ENCODE measurements at regions not wholly inside any gene's neighbourhood (a gene's known extent, or its start where the extent isn't known, plus 50 kb on each side); places are given as distances from the start of the nearest gene placed in this dataset.
"Not testable (repeated sequence)": the region's sequence is repeated elsewhere in the genome, so short reads cannot be mapped to it uniquely, and the experiment has no call there.

DNA sequence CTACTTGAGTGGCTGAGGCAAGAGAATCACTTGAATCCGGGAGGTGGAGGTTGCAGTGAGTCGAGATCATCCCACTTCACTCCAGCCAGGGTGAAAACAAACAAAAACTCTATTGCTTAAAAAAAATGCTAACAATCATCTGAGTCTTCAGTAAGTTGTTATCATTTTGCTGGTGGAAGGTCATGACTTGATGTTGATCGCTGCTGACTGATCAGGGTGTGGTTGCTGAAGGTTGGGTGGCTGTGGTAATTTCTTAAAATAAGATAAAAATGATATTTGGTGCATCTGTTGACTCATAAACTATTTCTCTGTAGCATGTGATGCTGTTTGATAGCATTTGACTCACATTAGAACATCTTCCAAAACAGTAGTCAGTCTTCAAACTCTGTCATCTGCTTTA is 349.4 kb upstream of the PAPPA start:
- Mint-ChIP-seq H3K9me3 (peaks cover 6% of the 10 kb centered on the region), H3K4me1 (peaks cover 1% of the 10 kb centered on the region), H3K36me3 (no peaks in the 10 kb centered on the region), H3K4me3 (no peak overlapping the region), H3K27me3 (ENCODE audit: low read depth) (no peaks in the 10 kb centered on the region), H3K27ac (no peak overlapping the region)
- DNase-seq (ENCODE audit: low spot score in 2 of 2, unreplicated experiment in 2 of 2) = no peak
- TF ChIP-seq, protein P1, sequence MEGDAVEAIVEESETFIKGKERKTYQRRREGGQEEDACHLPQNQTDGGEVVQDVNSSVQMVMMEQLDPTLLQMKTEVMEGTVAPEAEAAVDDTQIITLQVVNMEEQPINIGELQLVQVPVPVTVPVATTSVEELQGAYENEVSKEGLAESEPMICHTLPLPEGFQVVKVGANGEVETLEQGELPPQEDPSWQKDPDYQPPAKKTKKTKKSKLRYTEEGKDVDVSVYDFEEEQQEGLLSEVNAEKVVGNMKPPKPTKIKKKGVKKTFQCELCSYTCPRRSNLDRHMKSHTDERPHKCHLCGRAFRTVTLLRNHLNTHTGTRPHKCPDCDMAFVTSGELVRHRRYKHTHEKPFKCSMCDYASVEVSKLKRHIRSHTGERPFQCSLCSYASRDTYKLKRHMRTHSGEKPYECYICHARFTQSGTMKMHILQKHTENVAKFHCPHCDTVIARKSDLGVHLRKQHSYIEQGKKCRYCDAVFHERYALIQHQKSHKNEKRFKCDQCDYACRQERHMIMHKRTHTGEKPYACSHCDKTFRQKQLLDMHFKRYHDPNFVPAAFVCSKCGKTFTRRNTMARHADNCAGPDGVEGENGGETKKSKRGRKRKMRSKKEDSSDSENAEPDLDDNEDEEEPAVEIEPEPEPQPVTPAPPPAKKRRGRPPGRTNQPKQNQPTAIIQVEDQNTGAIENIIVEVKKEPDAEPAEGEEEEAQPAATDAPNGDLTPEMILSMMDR (IDR thresholded peaks at IDR 0.05; ENCODE audit: unreplicated experiment) = no peak

DNA sequence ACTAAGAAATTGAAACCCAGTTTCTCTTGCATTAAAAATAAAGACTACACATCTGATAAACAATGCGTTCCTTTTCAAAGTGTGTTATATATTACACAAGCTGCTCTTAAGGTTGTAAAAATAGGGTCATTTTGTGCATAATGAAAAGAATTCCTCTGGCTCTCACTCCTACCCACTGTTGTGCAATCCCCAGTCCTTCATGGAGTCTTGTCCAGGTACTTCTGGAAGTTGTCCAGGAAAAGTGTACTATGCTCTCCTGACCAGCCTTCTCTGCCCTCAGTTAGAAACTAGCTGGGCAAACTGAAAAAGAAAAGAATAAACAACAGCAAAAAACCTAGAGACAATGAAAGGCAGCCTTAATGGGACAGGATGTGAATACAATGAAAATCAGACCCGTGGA is 345.5 kb upstream of the PAPPA start:
- Mint-ChIP-seq H3K36me3 (no peaks in the 10 kb centered on the region), H3K4me3 (no peak overlapping the region), H3K9me3 (peaks cover under 1% of the 10 kb centered on the region), H3K4me1 (peaks cover 1% of the 10 kb centered on the region), H3K27ac (no peak overlapping the region), H3K27me3 (ENCODE audit: low read depth) (no peaks in the 10 kb centered on the region)
- no peak for DNase-seq (ENCODE audit: low spot score in 2 of 2, unreplicated experiment in 2 of 2)
- TF ChIP-seq, protein P1 (IDR thresholded peaks at IDR 0.05; ENCODE audit: unreplicated experiment) = no peak

DNA sequence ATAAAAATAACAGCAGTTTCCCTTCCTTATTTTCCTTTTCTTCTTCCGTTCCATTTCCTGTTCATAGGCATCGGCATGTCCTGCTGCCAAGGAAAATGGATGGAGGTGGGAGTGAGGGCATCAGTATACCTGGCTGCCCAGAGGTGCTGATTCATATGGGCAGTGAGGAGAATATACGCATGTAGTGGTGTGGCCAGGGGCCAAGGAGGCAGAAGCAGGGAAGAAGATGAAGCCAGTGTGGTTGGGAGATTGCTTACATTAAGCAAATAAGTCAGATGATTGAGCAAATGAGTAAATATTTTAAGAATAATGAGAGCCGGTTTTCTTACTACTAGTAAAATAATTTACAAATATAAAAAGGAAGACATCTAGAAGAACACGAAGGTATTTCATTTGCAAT is 344.9 kb upstream of the PAPPA start:
- Mint-ChIP-seq H3K36me3 (no peaks in the 10 kb centered on the region), H3K27me3 (ENCODE audit: low read depth) (no peaks in the 10 kb centered on the region), H3K4me1 (peaks cover 1% of the 10 kb centered on the region), H3K27ac (no peak overlapping the region), H3K9me3 (no peaks in the 10 kb centered on the region), H3K4me3 (no peak overlapping the region)
- DNase-seq (ENCODE audit: low spot score in 2 of 2, unreplicated experiment in 2 of 2) = no peak
- TF ChIP-seq, protein P1 (IDR thresholded peaks at IDR 0.05; ENCODE audit: unreplicated experiment) = no peak

DNA sequence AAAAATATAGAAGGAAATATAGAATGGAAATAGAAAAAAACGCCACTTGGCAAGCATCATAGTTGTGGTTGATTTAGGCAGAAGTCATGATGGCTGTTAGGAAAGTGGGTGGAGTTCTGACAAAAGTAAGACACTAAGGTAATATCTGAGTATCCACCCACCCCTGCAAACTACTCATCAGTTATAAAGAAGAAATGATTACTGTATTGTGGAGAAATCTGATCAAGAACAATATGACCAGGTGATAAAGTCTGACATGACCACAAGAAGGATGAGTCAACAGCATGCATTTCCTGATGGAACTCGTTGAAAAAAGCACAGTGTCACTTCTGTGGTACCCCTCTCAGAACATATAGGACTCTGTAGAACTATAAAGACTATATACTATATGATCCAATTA is 343.4 kb upstream of the PAPPA start:
- Mint-ChIP-seq H3K4me3 (no peak overlapping the region), H3K36me3 (no peaks in the 10 kb centered on the region), H3K4me1 (peaks cover 1% of the 10 kb centered on the region), H3K9me3 (peaks cover 4% of the 10 kb centered on the region), H3K27ac (no peak overlapping the region), H3K27me3 (ENCODE audit: low read depth) (no peaks in the 10 kb centered on the region)
- TF ChIP-seq, protein P1 (IDR thresholded peaks at IDR 0.05; ENCODE audit: unreplicated experiment) = no peak
- no peak for DNase-seq (ENCODE audit: low spot score in 2 of 2, unreplicated experiment in 2 of 2)

DNA sequence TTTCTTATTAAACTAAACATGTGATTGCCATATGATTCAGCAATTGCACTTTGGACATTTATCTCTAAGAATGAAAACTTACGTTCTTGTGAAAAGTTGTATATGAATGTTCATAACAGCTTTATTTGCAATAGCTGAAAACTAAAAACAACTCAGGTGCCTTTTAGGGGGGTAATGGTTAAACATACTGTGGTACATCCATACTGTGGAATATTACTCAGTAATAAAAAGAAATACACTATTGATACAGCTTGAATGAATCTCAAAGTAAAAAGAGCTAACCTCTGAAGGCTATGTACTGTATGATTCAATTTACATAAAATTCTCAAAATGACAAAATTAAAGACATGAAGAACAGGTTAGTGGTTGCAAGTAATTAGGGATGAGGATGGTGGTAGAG is 339.5 kb upstream of the PAPPA start:
- H3K36me3 Mint-ChIP-seq = no peaks in the 10 kb centered on the region
- peaks cover 4% of the 10 kb centered on the region for H3K9me3 Mint-ChIP-seq
- no peak for DNase-seq (ENCODE audit: low spot score in 2 of 2, unreplicated experiment in 2 of 2)
- no peak overlapping the region for H3K4me3 Mint-ChIP-seq
- H3K27me3 Mint-ChIP-seq (ENCODE audit: low read depth) = no peaks in the 10 kb centered on the region
- TF ChIP-seq, protein P1 (IDR thresholded peaks at IDR 0.05; ENCODE audit: unreplicated experiment) = no peak
- H3K27ac Mint-ChIP-seq = no peak overlapping the region
- H3K4me1 Mint-ChIP-seq = no peaks in the 10 kb centered on the region

DNA sequence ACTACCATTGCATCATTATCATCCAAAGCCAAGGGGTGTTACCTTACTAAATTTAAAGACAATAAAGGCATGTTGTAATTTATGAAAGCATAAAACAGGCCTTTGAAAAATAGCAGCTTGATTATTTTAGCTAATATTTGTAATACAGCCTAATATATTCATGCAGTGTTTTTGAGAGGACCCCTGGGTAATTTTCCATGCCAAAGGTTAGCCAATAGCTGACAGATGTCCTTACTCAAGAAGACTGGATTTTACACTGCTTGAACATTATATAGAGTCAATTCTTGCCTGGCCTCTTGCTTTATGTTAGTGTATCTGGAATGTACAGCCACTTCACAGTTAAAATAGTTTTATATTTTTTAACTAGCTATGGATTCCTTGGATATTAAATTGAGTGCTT is 337.8 kb upstream of the PAPPA start:
- Mint-ChIP-seq H3K27ac (no peak overlapping the region), H3K4me1 (no peaks in the 10 kb centered on the region), H3K27me3 (ENCODE audit: low read depth) (no peaks in the 10 kb centered on the region), H3K4me3 (no peak overlapping the region), H3K36me3 (no peaks in the 10 kb centered on the region), H3K9me3 (peaks cover 4% of the 10 kb centered on the region)
- DNase-seq (ENCODE audit: low spot score in 2 of 2, unreplicated experiment in 2 of 2) = no peak
- TF ChIP-seq, protein P1 (IDR thresholded peaks at IDR 0.05; ENCODE audit: unreplicated experiment) = no peak

DNA sequence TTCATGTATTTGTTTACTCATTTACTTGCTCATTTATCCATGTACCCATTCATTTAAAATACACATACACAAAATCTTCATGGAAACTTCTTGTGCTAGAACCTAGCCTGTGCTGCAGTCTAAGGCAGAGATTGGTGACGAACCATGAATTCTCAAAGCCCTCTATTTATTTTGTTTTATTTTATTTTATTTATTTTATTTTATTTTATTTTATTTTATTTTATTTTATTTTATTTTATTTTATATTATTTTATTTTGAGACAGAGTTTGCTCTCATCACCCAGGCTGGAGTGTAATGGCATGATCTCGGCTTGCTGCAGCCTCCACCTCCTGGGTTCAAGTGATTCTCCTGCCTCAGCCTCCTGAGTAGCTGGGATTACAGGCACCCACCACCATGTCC is 334.9 kb upstream of the PAPPA start:
- H3K4me1 Mint-ChIP-seq; H3K27ac Mint-ChIP-seq; DNase-seq (ENCODE audit: low spot score in 2 of 2, unreplicated experiment in 2 of 2); H3K36me3 Mint-ChIP-seq; H3K4me3 Mint-ChIP-seq; H3K27me3 Mint-ChIP-seq (ENCODE audit: low read depth): not testable (repeated sequence)
- H3K9me3 Mint-ChIP-seq = peaks cover 12% of the 10 kb centered on the region

Data from mesothelial cell of epicardium (in vitro differentiated cells).